GM06990 (cell line): ENCODE measurements at regions not wholly inside any gene's neighbourhood (a gene's known extent, or its start where the extent isn't known, plus 50 kb on each side); places are given as distances from the start of the nearest gene placed in this dataset.

Experiments
- DNase-seq: peaks from one replicate; pipeline ENCODE4 v3.0.0-alpha.2; 2011; ENCODE audit not compliant: insufficient read length; ENCODE audit errors: extremely low read depth
- H3K27me3 ChIP-seq: replicated peaks from 2 replicates; pipeline ENCODE4 v1.6.0; 2011; ENCODE audit warnings: low read length; ENCODE audit not compliant: control insufficient read depth, insufficient read depth
- H3K36me3 ChIP-seq: 2 replicates; pipeline ENCODE4 v1.5.1; 2011; ENCODE audit warnings: low read length; ENCODE audit not compliant: control insufficient read depth, insufficient read depth
- H3K4me3 ChIP-seq: replicated peaks from 2 replicates; pipeline ENCODE4 v1.5.1; 2011; ENCODE audit warnings: low read depth, mild to moderate bottlenecking, control low read depth, low read length
- CTCF ChIP-seq: IDR thresholded peaks from 2 replicates; pipeline ENCODE4 v1.5.1; 2011; ENCODE audit warnings: low read length, control low read depth, mild to moderate bottlenecking, inconsistent platforms; ENCODE audit not compliant: insufficient read depth, poor library complexity, severe bottlenecking

GRCh38 chr1:69497441-69498221 lies 70.1 kb upstream of the LRRC7 start:
- Histone ChIP-seq H3K4me3 (no peak overlapping the region), H3K36me3 (no peaks in the 10 kb centered on the region), H3K27me3 (no peaks in the 10 kb centered on the region)
- TF ChIP-seq CTCF, result no peak
- no peak for DNase-seq

- TF ChIP-seq CTCF, result no peak
- DNase-seq, result no peak
- Histone ChIP-seq H3K36me3 (no peaks in the 10 kb centered on the region), H3K27me3 (no peaks in the 10 kb centered on the region), H3K4me3 (no peak overlapping the region)
Observed at GRCh38 chr1:69498711-69499110, 69.0 kb upstream of the LRRC7 start.

- TF ChIP-seq CTCF, result no peak
- no peaks in the 10 kb centered on the region for H3K27me3 ChIP-seq
- no peaks in the 10 kb centered on the region for H3K36me3 ChIP-seq
- no peak for DNase-seq
- H3K4me3 ChIP-seq, result no peak overlapping the region
Observed at GRCh38 chr1:69499203-69499803, 68.4 kb upstream of the LRRC7 start.

GRCh38 chr1:69502991-69503390 lies 64.7 kb upstream of the LRRC7 start:
- Histone ChIP-seq H3K36me3 (no peaks in the 10 kb centered on the region), H3K27me3 (no peaks in the 10 kb centered on the region), H3K4me3 (no peak overlapping the region)
- no peak for TF ChIP-seq CTCF
- DNase-seq, result no peak

- DNase-seq, result no peak
- TF ChIP-seq CTCF, result no peak
- H3K4me3 ChIP-seq, result no peak overlapping the region
- H3K27me3 ChIP-seq, result no peaks in the 10 kb centered on the region
- no peaks in the 10 kb centered on the region for H3K36me3 ChIP-seq
Observed at GRCh38 chr1:69504730-69505252, 62.9 kb upstream of the LRRC7 start.
